ENCODE measurements at regions not wholly inside any gene's neighbourhood (a gene's known extent, or its start where the extent isn't known, plus 50 kb on each side); places are given as distances from the start of the nearest gene placed in this dataset.

DNA sequence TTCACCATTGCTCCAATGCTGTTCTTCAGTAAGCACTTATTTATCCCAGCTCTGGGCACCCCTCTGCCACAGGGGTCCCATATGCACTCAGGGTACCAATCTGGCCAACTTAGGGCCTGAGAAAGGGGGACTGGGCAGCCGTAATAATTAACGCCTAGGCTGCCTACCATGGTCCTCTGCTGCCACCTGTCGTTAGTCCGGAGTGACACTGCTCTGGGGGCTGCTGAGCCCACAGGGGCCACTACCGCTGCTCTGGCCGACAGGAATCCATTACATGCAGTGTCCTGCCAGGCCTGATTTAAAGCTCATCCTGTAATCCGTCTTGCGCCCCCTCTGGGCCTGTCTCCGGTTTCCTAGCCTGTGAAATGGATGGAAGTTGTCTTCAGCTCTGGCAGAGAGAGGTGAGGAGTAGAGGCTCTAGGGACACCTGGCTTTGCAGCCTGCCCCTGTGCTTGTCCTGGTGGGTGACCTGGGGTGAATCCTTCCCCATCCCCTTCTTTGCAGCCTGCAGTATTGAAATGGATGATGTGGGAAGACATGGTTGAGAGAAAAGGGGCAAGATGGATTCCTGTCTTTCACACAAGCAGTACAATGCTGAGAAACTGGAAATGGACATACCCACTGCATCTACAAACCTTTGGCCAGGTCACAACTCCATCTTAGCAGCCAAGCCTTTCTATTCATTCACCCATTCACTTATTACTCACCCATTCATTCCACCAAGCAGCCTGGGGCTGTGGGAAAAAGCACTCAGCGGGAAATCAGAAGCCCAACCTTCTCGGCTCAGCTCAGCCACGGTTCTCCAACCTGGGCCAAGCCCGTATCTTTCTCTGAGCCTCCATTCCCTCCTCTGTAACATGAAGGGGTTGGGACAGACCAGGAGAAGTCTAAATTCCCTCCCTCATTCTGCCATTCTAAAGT lies 116.3 kb upstream of the NALF2 start:
- H3K27ac ChIP-seq, result no peak overlapping the region
- DNase-seq (ENCODE audit: low spot score), result peak; percentile 33
- peak; percentile 62 for TF ChIP-seq CTCF (conservative IDR thresholded peaks at IDR 0.05; ENCODE audit: low read depth)
- CTCF ChIA-PET, result interaction anchor here (0.6 to 1.4 kb wide), 5 partner anchors 41 to 584 kb away, joined by 3 to 6 read pairs (median 4); no protein-coding TSS in a partner anchor
- POLR2A ChIA-PET (ENCODE audit: low non-redundant PET), result no interaction called here

DNA sequence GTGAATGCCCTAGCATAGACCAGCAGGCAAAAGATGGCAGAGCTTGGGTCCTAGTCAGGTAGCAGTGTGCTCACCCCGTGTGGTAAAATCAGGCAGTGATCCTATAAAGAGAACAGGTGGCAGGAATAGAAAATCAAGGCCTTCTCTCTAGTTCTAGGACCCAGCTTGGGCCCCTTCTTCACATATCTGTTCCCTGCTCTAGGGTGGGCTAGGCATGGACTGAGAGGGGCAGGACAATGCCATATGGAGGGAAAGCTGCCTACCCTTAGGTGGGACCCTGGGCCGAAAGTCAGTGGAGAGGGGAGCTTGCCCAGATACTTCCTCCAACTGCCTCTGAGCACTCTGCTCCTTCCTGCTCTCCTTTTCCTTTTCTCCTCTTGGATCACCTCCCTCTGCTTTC lies 117.4 kb upstream of the NALF2 start:
- ChIA-PET CTCF (interaction anchor here (0.6 to 1.4 kb wide), 6 partner anchors 40 to 653 kb away, joined by 3 to 6 read pairs (median 4); no protein-coding TSS in a partner anchor), POLR2A (ENCODE audit: low non-redundant PET) (no interaction called here)
- DNase-seq (ENCODE audit: low spot score), result no peak
- no peak overlapping the region for H3K27ac ChIP-seq
- TF ChIP-seq CTCF (conservative IDR thresholded peaks at IDR 0.05; ENCODE audit: low read depth), result no peak

- CTCF ChIA-PET, result no interaction called here
- POLR2A ChIA-PET (ENCODE audit: low non-redundant PET), result no interaction called here
- no peak for TF ChIP-seq CTCF (conservative IDR thresholded peaks at IDR 0.05; ENCODE audit: low read depth)
- DNase-seq (ENCODE audit: low spot score), result no peak
- H3K27ac ChIP-seq, result no peak overlapping the region
Measured at GRCh38 chrX:69379412-69379811, 124.7 kb upstream of the NALF2 start.

- DNase-seq (ENCODE audit: low spot score), result no peak
- ChIA-PET CTCF (no interaction called here), POLR2A (ENCODE audit: low non-redundant PET) (no interaction called here)
- H3K27ac ChIP-seq, result no peak overlapping the region
- no peak for TF ChIP-seq CTCF (conservative IDR thresholded peaks at IDR 0.05; ENCODE audit: low read depth)
Measured at GRCh38 chrX:69374569-69374968, 129.6 kb upstream of the NALF2 start.

DNA sequence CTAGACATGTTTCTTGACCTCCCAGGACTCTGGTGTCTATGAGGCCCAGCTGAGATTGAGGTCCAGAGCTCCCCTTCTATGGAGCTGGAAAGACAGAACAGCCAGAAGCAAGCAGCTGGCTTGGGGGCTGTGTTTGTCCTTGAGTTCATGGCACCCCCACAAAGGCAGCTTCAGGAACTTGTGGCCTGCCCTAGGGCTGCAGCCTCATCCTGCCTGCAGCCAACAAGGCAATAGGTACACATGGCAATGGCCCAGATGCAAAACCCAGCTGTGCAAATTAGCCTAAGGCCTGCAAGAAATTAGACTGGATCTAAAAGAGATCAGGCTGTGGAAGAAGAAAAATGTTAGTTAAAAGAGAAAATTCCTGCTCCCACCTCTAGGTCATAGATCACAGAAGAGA lies 131.7 kb upstream of the NALF2 start:
- ChIA-PET CTCF (interaction anchor here (0.6 kb wide), 1 partner anchor 545 kb away, joined by 3 read pairs; no protein-coding TSS in a partner anchor), POLR2A (ENCODE audit: low non-redundant PET) (no interaction called here)
- no peak overlapping the region for H3K27ac ChIP-seq
- no peak for DNase-seq (ENCODE audit: low spot score)
- TF ChIP-seq CTCF (conservative IDR thresholded peaks at IDR 0.05; ENCODE audit: low read depth), result no peak

DNA sequence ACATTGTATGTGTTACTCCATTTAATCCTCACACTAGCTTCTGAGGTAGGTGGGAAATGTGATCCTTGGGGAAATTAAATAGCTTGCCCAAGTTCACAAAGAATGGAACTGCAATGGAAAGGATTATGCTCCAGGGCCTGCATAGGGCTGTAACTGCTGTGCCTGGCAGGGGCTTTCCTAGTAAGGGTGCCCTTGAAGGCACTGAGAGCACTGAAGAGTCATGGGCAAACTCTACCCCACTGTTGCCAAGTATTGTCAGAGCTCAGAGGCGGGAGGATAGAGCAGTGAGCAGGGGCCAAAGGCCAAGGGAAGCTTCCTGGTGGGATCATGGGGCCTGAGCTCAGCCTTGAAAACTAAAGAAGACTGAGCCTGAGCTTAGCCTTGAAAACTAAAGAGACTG lies 133.0 kb upstream of the NALF2 start:
- ChIA-PET POLR2A (ENCODE audit: low non-redundant PET) (no interaction called here), CTCF (no interaction called here)
- H3K27ac ChIP-seq, result no peak overlapping the region
- DNase-seq (ENCODE audit: low spot score), result no peak
- no peak for TF ChIP-seq CTCF (conservative IDR thresholded peaks at IDR 0.05; ENCODE audit: low read depth)
